SK-N-MC (cell line): ENCODE measurements at regions not wholly inside any gene's neighbourhood (a gene's known extent, or its start where the extent isn't known, plus 50 kb on each side); places are given as distances from the start of the nearest gene placed in this dataset.

ENCODE experiments used
- DNase-seq: peaks from one replicate; pipeline ENCODE4 v3.0.0-alpha.2; 2011; ENCODE audit warnings: low read depth, low spot score
- H3K27ac ChIP-seq: fragments of 200-600 bp; sonication (generic); 2 replicates; pipeline ENCODE4 v1.5.1; 2016; ENCODE audit warnings: mixed run types
- H3K36me3 ChIP-seq: fragments of 200-600 bp; sonication (generic); 2 replicates; pipeline ENCODE4 v1.6.1; 2017; ENCODE audit warnings: antibody characterized with exemption, low read length, mixed read lengths; ENCODE audit not compliant: insufficient read depth
- H3K4me3 ChIP-seq: fragments of 200-600 bp; sonication (generic); 2 replicates; pipeline ENCODE4 v1.5.1; 2016
- H3K9ac ChIP-seq: fragments of 200-600 bp; sonication (generic); 2 replicates; pipeline ENCODE4 v1.8.0; 2017; ENCODE audit warnings: mixed run types, mixed read lengths; ENCODE audit not compliant: insufficient read length
- H3K9me3 ChIP-seq: fragments of 200-600 bp; sonication (generic); 2 replicates; pipeline ENCODE4 v1.6.1; 2017; ENCODE audit warnings: low read depth, mild to moderate bottlenecking, antibody characterized with exemption, low read length, moderate library complexity, mixed read lengths
- EZH2 ChIP-seq: fragments of 200-600 bp; sonication (generic); IDR thresholded peaks from one replicate; pipeline ENCODE4 v1.6.1; 2017; ENCODE audit warnings: antibody characterized with exemption
- FOXP2 ChIP-seq: optimal IDR thresholded peaks from 2 replicates; pipeline ENCODE3; 2011; ENCODE audit warnings: mild to moderate bottlenecking, moderate library complexity; ENCODE audit not compliant: insufficient read depth; ENCODE audit errors: extremely low read length, control extremely low read depth
- POLR2AphosphoS5 ChIP-seq: IDR thresholded peaks from 2 replicates; pipeline ENCODE4 v1.6.1; 2012; ENCODE audit warnings: mild to moderate bottlenecking, low read depth, low read length, borderline replicate concordance

DNA sequence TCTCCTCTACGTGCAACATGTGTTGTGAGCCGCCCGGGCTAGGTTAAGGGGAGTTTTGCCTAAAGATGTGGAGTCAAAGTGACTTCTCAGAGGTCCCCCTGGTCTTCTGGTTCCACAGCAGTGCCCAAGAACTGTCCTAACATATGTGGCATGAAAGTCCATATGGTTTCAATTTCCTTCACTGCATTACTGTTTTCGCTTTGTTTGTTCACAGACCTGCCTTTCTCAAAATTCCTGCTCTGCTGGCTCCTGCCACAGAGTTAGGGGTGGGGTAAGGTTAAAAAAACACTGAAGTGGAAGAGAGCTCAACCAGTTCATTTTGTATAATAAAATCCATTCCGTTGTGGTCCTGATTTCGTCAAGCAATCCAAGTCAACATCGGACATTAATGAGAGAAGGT, 289.4 kb downstream of the DMAC1 start:
- Histone ChIP-seq H3K9ac (no peak overlapping the region), H3K36me3 (no peaks in the 10 kb centered on the region), H3K9me3 (no peaks in the 10 kb centered on the region), H3K27ac (no peak overlapping the region), H3K4me3 (no peak overlapping the region)
- no peak for TF ChIP-seq EZH2
- no peak for TF ChIP-seq FOXP2
- no peak for TF ChIP-seq POLR2AphosphoS5
- DNase-seq, result no peak

DNA sequence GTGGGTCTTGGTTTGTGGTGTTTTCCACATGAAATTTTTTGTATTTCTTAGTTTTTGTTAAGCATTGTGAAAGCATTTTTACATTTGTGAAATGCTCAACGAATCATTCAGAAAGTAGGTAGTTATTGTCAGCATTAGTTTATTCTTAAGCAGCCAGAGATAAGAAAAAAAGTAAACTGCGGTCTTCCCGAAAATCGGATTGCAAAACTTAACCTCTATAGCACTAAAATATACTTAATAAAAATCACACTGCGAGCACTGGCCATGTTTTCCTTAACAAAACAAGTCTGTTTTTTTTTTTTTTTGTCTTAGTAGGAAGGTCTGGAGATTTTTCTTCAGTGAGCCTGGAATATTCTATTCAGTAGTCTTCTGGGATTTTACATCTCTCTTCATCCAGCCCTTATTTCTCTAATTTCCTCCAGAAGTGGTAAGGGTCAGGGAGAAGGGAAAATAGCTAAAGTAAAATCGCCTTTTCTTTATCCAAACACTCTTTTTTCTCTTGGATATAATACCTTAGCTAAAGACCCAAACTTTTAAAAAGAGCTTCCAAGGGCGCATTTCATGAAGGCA, 289.9 kb downstream of the DMAC1 start:
- no peak for TF ChIP-seq POLR2AphosphoS5
- DNase-seq, result no peak
- H3K9ac ChIP-seq, result no peak overlapping the region
- no peak overlapping the region for H3K4me3 ChIP-seq
- H3K36me3 ChIP-seq, result no peaks in the 10 kb centered on the region
- H3K9me3 ChIP-seq, result no peaks in the 10 kb centered on the region
- H3K27ac ChIP-seq, result no peak overlapping the region

DNA sequence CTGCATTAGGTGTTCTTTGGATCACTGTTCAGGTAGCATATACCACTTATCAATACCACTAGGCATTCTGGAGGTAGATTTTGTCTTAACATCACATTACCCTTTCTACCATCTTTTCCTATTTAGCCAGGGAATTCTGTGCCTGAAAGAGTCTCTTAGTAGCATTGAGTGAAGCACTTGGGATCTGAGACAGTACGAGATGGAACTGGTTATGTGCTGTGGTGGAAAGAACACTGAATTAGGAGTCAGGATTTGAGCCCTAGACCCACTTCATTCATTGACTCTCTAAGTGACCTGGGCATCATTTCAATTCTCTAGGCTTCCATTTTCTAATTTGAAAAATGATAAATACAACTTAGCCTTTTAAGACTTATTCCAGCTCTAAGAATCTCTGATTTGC, 291.1 kb downstream of the DMAC1 start:
- Histone ChIP-seq H3K9me3 (no peaks in the 10 kb centered on the region), H3K36me3 (no peaks in the 10 kb centered on the region), H3K27ac (no peak overlapping the region), H3K9ac (no peak overlapping the region), H3K4me3 (no peak overlapping the region)
- no peak for DNase-seq
- TF ChIP-seq POLR2AphosphoS5, result no peak
- no peak for TF ChIP-seq FOXP2
- no peak for TF ChIP-seq EZH2

DNA sequence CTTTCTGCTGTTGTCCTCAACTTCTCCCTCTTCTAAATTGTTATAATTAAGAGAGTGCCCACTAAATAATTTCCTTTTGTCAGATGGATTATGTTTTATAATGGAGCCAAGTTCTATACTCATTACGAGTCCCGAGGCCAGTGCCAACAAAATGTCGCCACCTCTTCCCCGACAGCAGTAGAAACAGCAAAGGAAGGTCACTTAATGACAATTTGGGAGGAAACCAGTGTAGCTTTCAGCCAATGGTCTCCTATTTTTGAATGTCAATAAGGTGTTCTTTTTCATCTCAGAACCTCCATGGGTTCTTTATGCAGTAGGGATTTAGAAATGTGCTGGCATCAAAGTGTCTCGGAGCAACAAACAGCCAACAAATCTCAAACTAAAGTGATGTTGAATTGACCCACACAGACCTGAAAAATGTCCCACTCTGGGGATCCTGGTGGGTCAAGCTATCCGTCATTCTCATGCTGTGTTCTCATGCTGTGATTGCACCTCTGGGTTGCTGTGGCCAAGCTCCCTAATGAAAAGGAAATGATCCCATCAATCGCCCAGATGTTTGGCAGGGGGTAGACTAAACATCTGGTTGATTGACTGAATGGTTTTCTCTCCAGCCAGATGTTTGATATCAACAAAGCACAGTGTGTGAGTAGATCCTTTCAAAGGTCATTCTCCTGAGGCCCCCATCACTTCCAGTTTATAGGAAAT, 291.9 kb downstream of the DMAC1 start:
- no peak for DNase-seq
- TF ChIP-seq POLR2AphosphoS5 (no peak), EZH2 (no peak), FOXP2 (no peak)
- no peak overlapping the region for H3K27ac ChIP-seq

DNA sequence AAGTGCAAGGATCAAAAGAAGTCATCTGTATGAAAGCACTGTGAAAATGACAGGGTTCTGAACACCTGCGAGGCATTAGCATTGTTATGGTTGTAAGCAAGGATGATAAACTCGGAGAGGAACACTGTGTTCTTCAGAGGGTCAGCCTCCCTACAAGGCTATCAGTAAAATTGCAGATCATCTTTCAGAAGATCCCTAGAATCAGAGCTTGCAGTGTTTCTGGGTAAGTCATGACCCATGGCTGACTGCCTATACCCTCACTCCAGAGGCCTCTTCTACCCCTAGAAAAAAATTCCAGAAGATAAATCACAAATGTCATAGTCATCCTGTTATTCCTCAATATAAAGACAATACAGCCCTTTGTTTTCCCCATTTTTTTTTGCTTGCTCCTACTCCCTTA, 292.6 kb downstream of the DMAC1 start:
- no peak overlapping the region for H3K4me3 ChIP-seq
- no peak for TF ChIP-seq POLR2AphosphoS5
- no peak for TF ChIP-seq EZH2
- no peak for TF ChIP-seq FOXP2
- no peaks in the 10 kb centered on the region for H3K9me3 ChIP-seq
- no peak overlapping the region for H3K9ac ChIP-seq
- no peaks in the 10 kb centered on the region for H3K36me3 ChIP-seq
- no peak for DNase-seq
- H3K27ac ChIP-seq, result no peak overlapping the region

More for the DNA sequence above, 291.9 kb downstream of the DMAC1 start:
- Histone ChIP-seq H3K9me3 (no peaks in the 10 kb centered on the region), H3K4me3 (no peak overlapping the region), H3K9ac (no peak overlapping the region), H3K36me3 (no peaks in the 10 kb centered on the region)

DNA sequence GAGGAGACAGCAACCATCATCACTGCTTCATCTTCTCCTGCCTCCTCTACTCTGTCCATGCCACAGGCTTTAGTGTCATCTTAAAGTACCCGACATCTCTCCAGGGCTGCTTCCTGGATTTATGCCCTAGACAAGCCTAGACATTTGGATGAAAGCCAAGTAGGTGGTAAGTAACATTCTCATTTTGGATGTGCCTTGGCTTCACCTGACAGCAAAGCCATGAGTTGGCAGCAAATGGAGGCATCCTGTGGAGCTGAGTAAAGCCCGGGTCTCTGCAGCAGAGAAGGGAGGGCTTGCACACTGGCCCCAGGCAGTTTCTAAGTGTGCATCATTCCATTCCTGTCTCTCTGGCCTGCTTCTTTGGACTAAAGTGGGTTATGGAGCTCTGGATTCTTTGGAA, 299.1 kb downstream of the DMAC1 start:
- no peak overlapping the region for H3K4me3 ChIP-seq
- no peak overlapping the region for H3K27ac ChIP-seq
- DNase-seq, result no peak
- no peak overlapping the region for H3K9ac ChIP-seq
- TF ChIP-seq FOXP2 (no peak), EZH2 (no peak), POLR2AphosphoS5 (no peak)
- no peaks in the 10 kb centered on the region for H3K9me3 ChIP-seq
- H3K36me3 ChIP-seq, result no peaks in the 10 kb centered on the region

DNA sequence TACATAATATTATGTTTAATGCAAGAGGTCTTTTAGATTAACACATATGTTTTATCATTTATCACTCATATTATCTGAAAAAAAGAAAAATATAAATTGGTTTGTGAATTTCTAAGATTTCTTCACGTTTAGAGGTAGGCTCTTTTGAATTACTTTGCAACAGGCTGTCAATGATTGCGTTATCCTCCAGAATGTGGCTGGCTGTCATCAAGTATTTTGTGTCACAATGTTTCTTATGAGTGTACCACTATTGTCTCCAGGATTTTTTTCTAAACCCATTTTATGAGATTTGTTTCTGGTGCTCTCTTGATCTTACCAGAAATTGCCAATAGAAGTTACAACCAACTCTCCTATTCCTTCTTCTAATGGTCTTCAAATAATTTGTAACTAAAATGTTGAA, 307.9 kb downstream of the DMAC1 start:
- H3K4me3 ChIP-seq, result no peak overlapping the region
- TF ChIP-seq POLR2AphosphoS5, result no peak
- no peak for TF ChIP-seq FOXP2
- no peak for TF ChIP-seq EZH2
- H3K9me3 ChIP-seq, result no peaks in the 10 kb centered on the region
- no peak overlapping the region for H3K9ac ChIP-seq
- H3K36me3 ChIP-seq, result no peaks in the 10 kb centered on the region
- DNase-seq, result no peak
- no peak overlapping the region for H3K27ac ChIP-seq

DNA sequence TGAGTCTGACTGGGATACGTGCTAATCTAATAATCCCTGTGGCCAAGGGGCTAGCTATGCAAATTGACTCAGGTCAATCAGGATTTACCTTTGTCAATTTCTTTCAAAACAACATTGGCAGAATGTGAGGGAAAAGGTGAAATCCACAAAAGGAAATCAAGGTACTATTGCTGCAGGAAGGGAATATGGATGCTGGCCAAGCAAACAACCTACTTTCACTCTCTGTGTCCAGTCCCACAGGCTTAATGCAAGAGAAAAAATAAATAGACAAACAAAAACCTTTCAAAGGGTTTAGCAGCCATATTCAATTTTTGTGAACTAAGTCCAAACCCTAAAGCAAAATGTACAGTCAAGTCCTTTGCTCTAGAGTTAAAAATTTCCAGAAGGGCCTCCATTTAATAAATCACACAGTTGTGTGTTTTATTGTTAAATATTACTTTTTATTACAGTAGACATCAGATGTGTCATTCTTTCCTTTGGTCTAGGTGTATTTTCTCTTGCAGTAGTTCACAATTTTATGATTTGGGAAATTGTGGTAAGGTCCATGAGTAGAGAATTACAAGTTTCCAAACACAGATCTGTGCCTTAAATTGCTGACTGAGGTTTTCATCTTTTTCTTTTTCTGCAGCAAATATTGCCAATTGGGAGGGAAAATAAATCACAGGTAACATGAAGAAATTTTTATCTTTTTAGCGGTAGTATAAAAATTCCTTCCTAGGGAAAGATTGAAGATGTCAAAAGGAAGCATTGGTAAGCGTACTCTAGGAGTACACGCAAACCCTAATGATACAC, 309.1 kb downstream of the DMAC1 start:
- no peak for DNase-seq
- Histone ChIP-seq H3K36me3 (no peaks in the 10 kb centered on the region), H3K9ac (no peak overlapping the region), H3K9me3 (no peaks in the 10 kb centered on the region), H3K27ac (no peak overlapping the region), H3K4me3 (no peak overlapping the region)
- TF ChIP-seq POLR2AphosphoS5 (no peak), EZH2 (no peak), FOXP2 (no peak)
